ENCODE measurements at regions not wholly inside any gene's neighbourhood (a gene's known extent, or its start where the extent isn't known, plus 50 kb on each side); places are given as distances from the start of the nearest gene placed in this dataset.

DNA sequence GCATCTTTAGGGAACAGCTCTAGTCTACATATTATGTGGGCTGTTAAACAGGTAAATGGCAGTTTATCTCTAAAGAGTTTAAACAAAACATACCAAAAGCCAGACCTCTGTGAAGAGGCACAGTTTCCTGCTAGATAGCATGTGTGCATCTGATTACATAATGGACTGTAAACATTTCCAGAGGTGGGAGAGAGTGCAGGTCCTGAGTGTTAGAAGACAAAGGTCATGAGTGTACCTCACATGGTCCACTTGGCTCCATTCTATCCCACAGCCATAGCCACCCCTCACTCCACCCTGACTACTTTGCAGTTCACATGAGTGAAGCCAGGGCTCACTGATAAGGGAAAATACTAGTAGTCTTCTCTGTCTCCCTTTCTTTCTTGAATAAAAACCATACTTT is 233.4 kb downstream of the MTX2 start:
- H3K36me3 Mint-ChIP-seq (ENCODE audit: low read depth), result no peaks in the 10 kb centered on the region
- no peaks in the 10 kb centered on the region for H3K9me3 Mint-ChIP-seq
- H3K27me3 Mint-ChIP-seq (ENCODE audit: insufficient read depth), result peaks cover 25% of the 10 kb centered on the region; the same call in 1 of the 2 replicates
- no peak for DNase-seq
- no peak for TF ChIP-seq CTCF (IDR thresholded peaks at IDR 0.05)
- H3K4me1 Mint-ChIP-seq (ENCODE audit: low read depth), result no peaks in the 10 kb centered on the region
- no peak overlapping the region for H3K4me3 Mint-ChIP-seq
- H3K27ac Mint-ChIP-seq, result no peak overlapping the region

DNA sequence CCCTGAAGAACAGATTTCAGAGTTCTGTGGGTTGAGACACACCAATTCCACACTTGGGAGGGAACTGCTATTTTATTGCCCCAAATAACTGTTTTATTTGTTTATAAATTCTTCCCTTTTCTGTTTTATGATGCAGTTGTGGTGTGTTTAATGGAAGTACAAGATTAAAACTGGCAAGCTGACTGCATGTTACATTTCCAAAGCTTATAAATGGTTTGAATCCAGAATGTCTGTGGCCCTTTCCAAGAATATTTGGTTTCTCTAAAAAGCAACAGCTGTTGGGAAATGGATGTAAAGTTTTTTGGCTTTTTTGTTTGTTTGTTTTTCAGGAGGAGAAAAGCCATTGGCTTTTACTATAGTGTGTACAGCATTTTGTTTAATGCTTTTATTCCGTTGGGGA is 234.5 kb downstream of the MTX2 start:
- Mint-ChIP-seq H3K36me3 (ENCODE audit: low read depth) (no peaks in the 10 kb centered on the region), H3K27me3 (ENCODE audit: insufficient read depth) (peaks cover 26% of the 10 kb centered on the region; the same call in 1 of the 2 replicates), H3K4me1 (ENCODE audit: low read depth) (peaks cover 1% of the 10 kb centered on the region; the same call in 1 of the 2 replicates), H3K9me3 (no peaks in the 10 kb centered on the region), H3K4me3 (no peak overlapping the region), H3K27ac (no peak overlapping the region)
- DNase-seq, result no peak
- TF ChIP-seq CTCF (IDR thresholded peaks at IDR 0.05), result no peak

DNA sequence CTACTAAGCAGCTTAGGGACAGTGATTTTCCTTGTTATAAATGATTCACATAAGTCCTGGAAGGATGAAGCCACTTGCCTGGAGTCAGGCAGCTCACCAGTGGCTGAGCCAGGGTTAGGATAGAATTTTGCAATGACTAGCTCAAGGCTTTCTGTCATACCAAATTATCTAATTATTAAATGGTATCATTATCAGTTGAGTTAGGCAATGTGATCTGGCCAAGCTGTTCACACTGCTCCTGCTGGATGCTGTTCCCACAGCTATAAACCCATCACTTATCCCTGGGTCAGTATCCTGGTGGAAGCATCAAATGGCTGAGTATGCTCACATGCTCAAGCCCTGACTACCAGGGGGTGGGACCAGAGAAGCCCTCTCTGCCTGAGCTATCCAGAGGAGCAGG is 235.2 kb downstream of the MTX2 start:
- H3K4me1 Mint-ChIP-seq (ENCODE audit: low read depth), result peaks cover 8% of the 10 kb centered on the region; the same call in 1 of the 2 replicates
- no peak for DNase-seq
- TF ChIP-seq CTCF (IDR thresholded peaks at IDR 0.05), result no peak

DNA sequence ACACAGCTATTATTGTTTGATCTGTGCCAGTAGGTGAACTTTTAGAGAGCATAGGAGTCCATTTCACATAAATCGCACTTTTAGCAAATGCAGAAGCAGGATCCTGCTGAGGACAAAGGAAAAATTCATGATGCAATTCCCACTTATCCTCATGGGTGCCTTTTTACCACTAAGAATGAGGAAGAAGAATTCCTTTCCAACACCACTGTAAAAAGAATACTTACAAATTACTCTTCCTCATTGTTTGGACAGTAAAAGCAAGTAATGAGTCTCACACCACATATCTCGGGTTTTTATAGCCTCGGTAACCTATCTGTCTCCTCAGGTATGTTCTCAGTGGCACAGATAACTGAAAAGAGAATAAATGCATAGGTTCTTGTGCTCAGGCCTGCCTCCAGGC is 238.5 kb downstream of the MTX2 start:
- peaks cover 18% of the 10 kb centered on the region for H3K27me3 Mint-ChIP-seq (ENCODE audit: insufficient read depth)
- H3K27ac Mint-ChIP-seq, result no peak overlapping the region
- H3K4me3 Mint-ChIP-seq, result no peak overlapping the region
- H3K36me3 Mint-ChIP-seq (ENCODE audit: low read depth), result no peaks in the 10 kb centered on the region
- peaks cover 8% of the 10 kb centered on the region; the same call in 1 of the 2 replicates for H3K4me1 Mint-ChIP-seq (ENCODE audit: low read depth)
- DNase-seq, result no peak
- H3K9me3 Mint-ChIP-seq, result no peaks in the 10 kb centered on the region
- no peak for TF ChIP-seq CTCF (IDR thresholded peaks at IDR 0.05)

More for the DNA sequence above, 235.2 kb downstream of the MTX2 start:
- Mint-ChIP-seq H3K27ac (no peak overlapping the region), H3K9me3 (no peaks in the 10 kb centered on the region), H3K36me3 (ENCODE audit: low read depth) (no peaks in the 10 kb centered on the region), H3K4me3 (no peak overlapping the region), H3K27me3 (ENCODE audit: insufficient read depth) (peaks cover 26% of the 10 kb centered on the region; the same call in 1 of the 2 replicates)

- Mint-ChIP-seq H3K4me3 (no peak overlapping the region), H3K36me3 (ENCODE audit: low read depth) (no peaks in the 10 kb centered on the region), H3K27ac (no peak overlapping the region), H3K27me3 (ENCODE audit: insufficient read depth) (peaks cover 18% of the 10 kb centered on the region), H3K9me3 (no peaks in the 10 kb centered on the region), H3K4me1 (ENCODE audit: low read depth) (peaks cover 8% of the 10 kb centered on the region; the same call in 1 of the 2 replicates)
- no peak for DNase-seq
- no peak for TF ChIP-seq CTCF (IDR thresholded peaks at IDR 0.05)
These were observed 239.1 kb downstream of the MTX2 start for GRCh38 chr2:176508374-176508773.
